Left lung (tissue), 4 donors: ENCODE measurements at regions not wholly inside any gene's neighbourhood (a gene's known extent, or its start where the extent isn't known, plus 50 kb on each side); places are given as distances from the start of the nearest gene placed in this dataset.

Experiments
- ATAC-seq: fragments of 200-7000 bp; cut with Tn5 transposase; one replicate; pipeline ENCODE4 v1.9.1; 2020; ENCODE audit warnings: moderate library complexity
- DNase-seq, 4 donors: peaks; one replicate each; pipeline ENCODE4 v3.0.0-alpha.2; 2013 to 2020
- H3K27ac ChIP-seq, 2 donors: fragments of 200-600 bp; sonication (generic) in 1 of 2; one replicate each; pipeline versions ENCODE4 v1.5.0 to v1.8.0; 2020 to 2021
- H3K27me3 ChIP-seq, 2 donors: fragments of 200-600 bp; sonication (generic) in 1 of 2; one replicate each; pipeline versions ENCODE4 v1.5.0 to v1.8.0; 2020 to 2021
- H3K36me3 ChIP-seq, 2 donors: fragments of 200-600 bp; sonication (generic) in 1 of 2; one replicate each; pipeline versions ENCODE4 v1.5.0 to v1.8.0; 2020 to 2021
- H3K4me1 ChIP-seq, 2 donors: fragments of 200-600 bp; one replicate each; pipeline ENCODE4 v1.8.0; 2021
- H3K4me3 ChIP-seq, 2 donors: fragments of 200-600 bp; sonication (generic) in 1 of 2; one replicate each; pipeline versions ENCODE4 v1.5.0 to v1.8.0; 2020 to 2021; ENCODE audit warnings: mild to moderate bottlenecking in 1 of 2
- H3K9me3 ChIP-seq, 2 donors: fragments of 200-600 bp; sonication (generic) in 1 of 2; one replicate each; pipeline versions ENCODE4 v1.5.0 to v1.8.0; 2020 to 2021
- intact Hi-C, 2 donors: fragments of 100-400 bp; cut with DNase I; formaldehyde crosslinking; loops; one replicate each; pipeline versions ENCODE4 v1.11.2 to v1.14.2; 2022
- TF ChIP-seq, protein P1 (sequence below), 2 donors: fragments of 200-600 bp; sonication (generic) in 1 of 2; IDR thresholded peaks; one replicate each; pipeline versions ENCODE4 v1.5.0 to v1.8.0; 2021; ENCODE audit warnings: antibody characterized with exemption in 2 of 2
- donor health status: DM: no; HTN: yes; CAD: no.
- donor health status: DM: no; HTN: no; CAD: no.

DNA sequence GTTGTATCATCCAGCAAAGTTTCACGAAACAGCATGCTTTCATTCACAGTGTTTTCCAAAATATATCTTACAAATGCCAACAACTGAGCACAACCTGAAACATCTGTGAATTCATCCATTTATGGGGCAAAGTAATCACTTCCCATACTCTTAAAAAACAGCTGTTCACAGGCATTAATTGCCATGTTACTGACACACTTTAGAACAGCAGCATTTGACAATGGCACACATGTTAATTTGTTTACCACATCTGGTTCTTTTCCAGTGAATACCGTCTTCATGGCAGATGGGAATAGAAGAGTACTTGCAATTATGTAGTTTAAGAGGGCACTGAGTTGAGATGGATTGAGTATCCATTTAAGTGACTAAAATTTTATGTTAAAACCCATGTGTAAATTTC, 347.4 kb upstream of the LRP1B start:
- Histone ChIP-seq H3K36me3 (no peaks in the 10 kb centered on the region), H3K27ac (no peak overlapping the region), H3K4me1 (no peaks in the 10 kb centered on the region), H3K9me3 (peaks cover 0 to 5% of the 10 kb centered on the region in 2 donors), H3K4me3 (no peak overlapping the region), H3K27me3 (no peaks in the 10 kb centered on the region)
- no peak for DNase-seq
- no peak for ATAC-seq
- TF ChIP-seq, protein P1, sequence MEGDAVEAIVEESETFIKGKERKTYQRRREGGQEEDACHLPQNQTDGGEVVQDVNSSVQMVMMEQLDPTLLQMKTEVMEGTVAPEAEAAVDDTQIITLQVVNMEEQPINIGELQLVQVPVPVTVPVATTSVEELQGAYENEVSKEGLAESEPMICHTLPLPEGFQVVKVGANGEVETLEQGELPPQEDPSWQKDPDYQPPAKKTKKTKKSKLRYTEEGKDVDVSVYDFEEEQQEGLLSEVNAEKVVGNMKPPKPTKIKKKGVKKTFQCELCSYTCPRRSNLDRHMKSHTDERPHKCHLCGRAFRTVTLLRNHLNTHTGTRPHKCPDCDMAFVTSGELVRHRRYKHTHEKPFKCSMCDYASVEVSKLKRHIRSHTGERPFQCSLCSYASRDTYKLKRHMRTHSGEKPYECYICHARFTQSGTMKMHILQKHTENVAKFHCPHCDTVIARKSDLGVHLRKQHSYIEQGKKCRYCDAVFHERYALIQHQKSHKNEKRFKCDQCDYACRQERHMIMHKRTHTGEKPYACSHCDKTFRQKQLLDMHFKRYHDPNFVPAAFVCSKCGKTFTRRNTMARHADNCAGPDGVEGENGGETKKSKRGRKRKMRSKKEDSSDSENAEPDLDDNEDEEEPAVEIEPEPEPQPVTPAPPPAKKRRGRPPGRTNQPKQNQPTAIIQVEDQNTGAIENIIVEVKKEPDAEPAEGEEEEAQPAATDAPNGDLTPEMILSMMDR (IDR thresholded peaks at IDR 0.05) = no peak
- intact Hi-C loops = no loop called here

DNA sequence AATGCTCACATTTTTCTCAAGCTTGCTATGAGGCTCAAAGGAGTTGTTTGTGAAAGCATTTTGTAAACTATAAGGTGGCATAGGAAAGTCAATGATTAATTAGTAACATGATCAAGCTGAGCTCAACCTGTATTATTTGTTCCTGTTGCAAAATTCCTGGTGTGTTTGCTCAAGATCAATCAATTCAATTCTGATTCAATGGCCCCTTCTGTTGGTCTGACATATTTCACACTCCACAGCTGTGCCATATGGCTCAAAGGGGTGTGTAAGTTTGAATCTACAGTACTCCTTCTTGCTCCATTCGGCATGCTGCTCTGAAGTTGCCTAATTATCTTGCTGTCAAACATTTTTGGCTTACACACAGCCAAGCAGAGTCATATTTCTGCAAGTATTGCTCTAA, 341.6 kb upstream of the LRP1B start:
- Histone ChIP-seq H3K4me1 (no peaks in the 10 kb centered on the region), H3K36me3 (no peaks in the 10 kb centered on the region), H3K27me3 (no peaks in the 10 kb centered on the region), H3K9me3 (peaks cover 0 to 5% of the 10 kb centered on the region in 2 donors), H3K27ac (no peak overlapping the region), H3K4me3 (no peak overlapping the region)
- ATAC-seq (no peak), DNase-seq (no peak)
- intact Hi-C loops = no loop called here
- TF ChIP-seq, protein P1 (IDR thresholded peaks at IDR 0.05) = no peak

DNA sequence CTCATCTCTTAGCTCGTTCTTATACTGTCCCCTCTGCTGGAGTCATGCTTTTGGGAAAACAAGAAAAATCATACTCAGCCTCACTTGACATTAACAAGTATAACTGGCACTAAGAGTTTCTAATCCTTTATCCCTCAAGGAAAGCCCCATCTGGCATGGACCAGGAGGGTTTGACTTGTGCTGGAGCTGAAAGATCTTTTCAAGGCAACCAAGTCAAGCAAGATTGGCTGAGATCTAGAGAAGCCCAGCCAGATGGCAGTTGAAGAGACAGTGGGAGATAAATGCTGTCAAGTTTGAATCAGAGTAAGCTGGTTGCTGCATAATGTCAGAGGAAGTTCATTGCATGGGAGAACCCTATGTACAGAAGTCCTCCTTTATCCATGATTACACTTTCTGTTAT, 336.5 kb upstream of the LRP1B start:
- TF ChIP-seq, protein P1 (IDR thresholded peaks at IDR 0.05) = no peak
- H3K27ac ChIP-seq = no peak overlapping the region
- H3K9me3 ChIP-seq = no peaks in the 10 kb centered on the region
- intact Hi-C loops = no loop called here
- H3K4me3 ChIP-seq = no peak overlapping the region
- DNase-seq (no peak), ATAC-seq (no peak)
- H3K36me3 ChIP-seq = no peaks in the 10 kb centered on the region
- no peaks in the 10 kb centered on the region for H3K4me1 ChIP-seq
- no peaks in the 10 kb centered on the region for H3K27me3 ChIP-seq

DNA sequence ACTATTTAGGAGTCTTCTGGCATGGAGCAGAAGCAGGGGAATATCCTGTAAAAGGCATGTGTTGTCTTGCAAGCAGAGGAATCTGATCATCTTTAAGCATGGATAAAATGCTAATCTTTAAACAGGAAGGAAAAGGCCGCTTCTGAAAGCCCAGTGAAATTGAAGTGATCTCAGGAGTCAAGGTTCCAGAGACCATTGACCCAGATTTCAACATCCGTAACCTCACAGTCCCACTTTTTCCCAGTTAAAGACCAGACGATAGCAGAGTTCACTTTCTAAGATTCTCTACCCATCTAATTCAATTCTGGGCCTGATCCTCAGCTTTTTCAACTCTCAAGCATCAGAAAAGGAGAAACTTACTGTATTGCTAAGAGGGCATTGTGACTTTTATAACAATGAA, 332.2 kb upstream of the LRP1B start:
- no peak for ATAC-seq
- no peaks in the 10 kb centered on the region for H3K27me3 ChIP-seq

DNA sequence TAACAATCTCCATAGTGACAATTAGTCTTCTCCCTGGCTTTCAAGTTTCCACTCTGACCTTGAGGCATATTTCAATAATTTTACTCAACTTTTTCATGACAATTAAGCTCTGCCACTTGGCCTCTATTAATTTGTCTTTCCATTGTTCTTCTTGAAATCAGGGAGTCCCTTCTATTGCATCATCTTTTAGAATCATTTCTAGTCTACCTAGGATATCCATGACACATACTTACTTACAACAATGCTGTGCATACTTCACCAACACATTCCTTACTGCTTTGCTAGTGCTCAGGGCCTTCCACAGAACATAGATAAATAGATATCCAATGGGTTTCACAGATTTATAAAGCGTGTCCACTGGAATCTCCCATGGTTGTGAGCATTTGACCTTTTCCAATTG, 331.5 kb upstream of the LRP1B start:
- ATAC-seq (no peak), DNase-seq (no peak)
- Histone ChIP-seq H3K27me3 (no peaks in the 10 kb centered on the region), H3K4me3 (no peak overlapping the region), H3K9me3 (no peaks in the 10 kb centered on the region), H3K27ac (no peak overlapping the region), H3K4me1 (no peaks in the 10 kb centered on the region), H3K36me3 (no peaks in the 10 kb centered on the region)
- intact Hi-C loops = no loop called here
- TF ChIP-seq, protein P1 (IDR thresholded peaks at IDR 0.05) = no peak

More for the DNA sequence above, 332.2 kb upstream of the LRP1B start:
- Histone ChIP-seq H3K9me3 (no peaks in the 10 kb centered on the region), H3K4me3 (no peak overlapping the region), H3K36me3 (no peaks in the 10 kb centered on the region), H3K4me1 (no peaks in the 10 kb centered on the region), H3K27ac (no peak overlapping the region)
- intact Hi-C loops = no loop called here
- no peak for DNase-seq
- TF ChIP-seq, protein P1 (IDR thresholded peaks at IDR 0.05) = no peak
